Esophagus muscularis mucosa (tissue), 4 donors: ENCODE measurements at regions not wholly inside any gene's neighbourhood (a gene's known extent, or its start where the extent isn't known, plus 50 kb on each side); places are given as distances from the start of the nearest gene placed in this dataset.

ENCODE experiments used
- DNase-seq: peaks from one replicate; pipeline ENCODE4 v3.0.0-alpha.2; 2017; ENCODE audit errors: extremely low spot score
- H3K27ac ChIP-seq, 4 donors: fragments of 200-600 bp; sonication (generic); replicated peaks in 1 of 4; 1 replicate in 3 of 4; 2 replicates in 1 of 4; pipeline ENCODE4 v1.5.1; 2016 to 2019; ENCODE audit warnings: mild to moderate bottlenecking in 1 of 4
- H3K27me3 ChIP-seq, 4 donors: fragments of 200-600 bp; sonication (generic); one replicate each; pipeline versions ENCODE4 v1.5.1 to v1.6.0; 2016 to 2019
- H3K36me3 ChIP-seq, 4 donors: fragments of 200-600 bp; sonication (generic); one replicate each; pipeline ENCODE4 v1.5.1; 2016 to 2019
- H3K4me1 ChIP-seq, 4 donors: fragments of 200-600 bp; sonication (generic); one replicate each; pipeline ENCODE4 v1.5.1; 2016 to 2019
- H3K4me3 ChIP-seq, 4 donors: fragments of 200-600 bp; sonication (generic); 1 replicate in 2 of 4; 2 replicates in 2 of 4; pipeline ENCODE4 v1.5.1; 2016 to 2019; ENCODE audit warnings: mild to moderate bottlenecking in 4 of 4, moderate library complexity in 1 of 4
- H3K9me3 ChIP-seq, 4 donors: fragments of 200-600 bp; sonication (generic); 1 replicate in 3 of 4; 2 replicates in 1 of 4; pipeline ENCODE4 v1.5.1; 2016 to 2019
- CTCF ChIP-seq, 3 experiments: fragments of 200-600 bp in 2 of 3; fragments of 450-650 bp in 1 of 3; sonication (generic) in 2 of 3; IDR thresholded peaks; one replicate each; pipeline ENCODE4 v1.5.1; 2017 to 2019; ENCODE audit warnings: antibody characterized with exemption in 3 of 3, mild to moderate bottlenecking in 2 of 3, moderate library complexity in 1 of 3
- EP300 ChIP-seq: sonication (generic); formaldehyde crosslinking; IDR thresholded peaks from one replicate; pipeline ENCODE4 v1.6.1; 2017; ENCODE audit warnings: antibody characterized with exemption
- POLR2A ChIP-seq: fragments of 450-650 bp; IDR thresholded peaks from one replicate; pipeline ENCODE4 v1.6.1; 2017; ENCODE audit warnings: antibody characterized with exemption, moderate library complexity, mild to moderate bottlenecking, low read depth
- POLR2AphosphoS5 ChIP-seq, 2 donors: sonication (generic); formaldehyde crosslinking; IDR thresholded peaks; one replicate each; pipeline ENCODE4 v1.6.1; 2017; ENCODE audit warnings: antibody characterized with exemption in 2 of 2
- WGBS: methylation state at CpG from one replicate; pipeline ENCODE4 v1.1.5; 2018; 5-methylcytosine and 5-hydroxymethylcytosine counted together
- intact Hi-C: fragments of 100-400 bp; cut with DNase I; formaldehyde crosslinking; loops from one replicate; pipeline ENCODE4 v1.15.1; 2023

- no peak for TF ChIP-seq EP300
- no peak for TF ChIP-seq POLR2A
- TF ChIP-seq CTCF (IDR thresholded peaks at IDR 0.05) = no peak
- no peak for TF ChIP-seq POLR2AphosphoS5 (IDR thresholded peaks at IDR 0.05)
Observed at GRCh38 chr14:48391661-48392060, 716.3 kb upstream of the MDGA2 start.

GRCh38 chr14:48390346-48390745 lies 714.9 kb upstream of the MDGA2 start:
- Histone ChIP-seq H3K27me3 (no peaks in the 10 kb centered on the region), H3K9me3 (no peaks in the 10 kb centered on the region), H3K4me1 (no peaks in the 10 kb centered on the region), H3K36me3 (no peaks in the 10 kb centered on the region), H3K4me3 (no peak overlapping the region), H3K27ac (no peak overlapping the region)
- no peak for DNase-seq
- WGBS = 60% methylated on average over 2 of the region's 2 CpGs
- intact Hi-C loops = no loop called here
- TF ChIP-seq POLR2AphosphoS5 (IDR thresholded peaks at IDR 0.05) = no peak
- TF ChIP-seq CTCF (IDR thresholded peaks at IDR 0.05) = no peak
- TF ChIP-seq EP300 = no peak
- TF ChIP-seq POLR2A = no peak

More at GRCh38 chr14:48391661-48392060, 716.3 kb upstream of the MDGA2 start:
- Histone ChIP-seq H3K27ac (no peak overlapping the region), H3K4me3 (no peak overlapping the region), H3K36me3 (no peaks in the 10 kb centered on the region), H3K4me1 (no peaks in the 10 kb centered on the region), H3K9me3 (no peaks in the 10 kb centered on the region), H3K27me3 (no peaks in the 10 kb centered on the region)
- 85% methylated on average over 5 of the region's 5 CpGs for WGBS
- intact Hi-C loops = no loop called here
- DNase-seq = no peak

- intact Hi-C loops = no loop called here
- H3K27me3 ChIP-seq = no peaks in the 10 kb centered on the region
- H3K4me1 ChIP-seq = no peaks in the 10 kb centered on the region
- H3K36me3 ChIP-seq = no peaks in the 10 kb centered on the region
- no peaks in the 10 kb centered on the region for H3K9me3 ChIP-seq
- 80% methylated on average over 1 of the region's 1 CpG for whole genome bisulfite sequencing
- no peak for TF ChIP-seq CTCF (IDR thresholded peaks at IDR 0.05)
- no peak for TF ChIP-seq EP300
- no peak for TF ChIP-seq POLR2A
- TF ChIP-seq POLR2AphosphoS5 (IDR thresholded peaks at IDR 0.05) = no peak
- no peak overlapping the region for H3K27ac ChIP-seq
- DNase-seq = no peak
- no peak overlapping the region for H3K4me3 ChIP-seq
Observed at GRCh38 chr14:48384821-48385220, 709.4 kb upstream of the MDGA2 start.

- no peak overlapping the region for H3K4me3 ChIP-seq
- 95% methylated on average over 13 of the region's 13 CpGs for WGBS
- H3K27ac ChIP-seq = no peak overlapping the region
- no peaks in the 10 kb centered on the region for H3K4me1 ChIP-seq
- intact Hi-C loops = no loop called here
- TF ChIP-seq POLR2AphosphoS5 (IDR thresholded peaks at IDR 0.05) = no peak
- H3K27me3 ChIP-seq = no peaks in the 10 kb centered on the region
- no peak for DNase-seq
- H3K36me3 ChIP-seq = no peaks in the 10 kb centered on the region
- H3K9me3 ChIP-seq = no peaks in the 10 kb centered on the region
Observed at GRCh38 chr14:48382961-48383360, 707.6 kb upstream of the MDGA2 start.

- 93% methylated on average over 1 of the region's 1 CpG for WGBS
- H3K9me3 ChIP-seq = no peaks in the 10 kb centered on the region
- no peak overlapping the region for H3K27ac ChIP-seq
- H3K27me3 ChIP-seq = no peaks in the 10 kb centered on the region
- no peaks in the 10 kb centered on the region for H3K36me3 ChIP-seq
- no peak overlapping the region for H3K4me3 ChIP-seq
- TF ChIP-seq POLR2AphosphoS5 (IDR thresholded peaks at IDR 0.05) (no peak), CTCF (IDR thresholded peaks at IDR 0.05) (no peak)
- intact Hi-C loops = no loop called here
- peaks cover 0 to 6% (median 0%) of the 10 kb centered on the region in 4 donors for H3K4me1 ChIP-seq
- DNase-seq = no peak
Observed at GRCh38 chr14:48378541-48378940, 703.1 kb upstream of the MDGA2 start.
